SK-N-MC (cell line): ENCODE measurements at regions not wholly inside any gene's neighbourhood (a gene's known extent, or its start where the extent isn't known, plus 50 kb on each side); places are given as distances from the start of the nearest gene placed in this dataset.

Source experiments
- EZH2 ChIP-seq: fragments of 200-600 bp; sonication (generic); IDR thresholded peaks from one replicate; pipeline ENCODE4 v1.6.1; 2017; ENCODE audit warnings: antibody characterized with exemption
- POLR2AphosphoS5 ChIP-seq: IDR thresholded peaks from 2 replicates; pipeline ENCODE4 v1.6.1; 2012; ENCODE audit warnings: mild to moderate bottlenecking, low read depth, low read length, borderline replicate concordance

DNA sequence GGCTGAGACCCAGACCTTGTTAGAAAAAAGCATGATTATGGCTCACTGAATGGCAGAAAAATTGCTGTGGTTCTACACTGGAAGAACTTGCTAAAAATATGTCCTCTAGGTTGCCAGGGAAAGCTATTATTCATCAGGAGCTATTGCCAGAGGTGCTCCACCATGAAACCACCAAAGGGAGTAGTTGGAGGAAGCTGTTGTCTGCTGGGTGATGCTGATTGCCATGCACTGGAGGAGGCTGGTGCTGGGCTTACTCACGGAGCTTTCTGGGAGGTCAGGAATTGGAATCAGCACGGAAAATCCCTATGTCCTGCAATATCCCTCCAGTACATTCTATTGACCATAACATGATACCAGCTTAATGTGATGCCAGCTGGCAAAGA is 199.6 kb upstream of the ZBED5 start:
- TF ChIP-seq EZH2 = no peak
- no peak for TF ChIP-seq POLR2AphosphoS5
